ENCODE measurements at regions not wholly inside any gene's neighbourhood (a gene's known extent, or its start where the extent isn't known, plus 50 kb on each side); places are given as distances from the start of the nearest gene placed in this dataset.
"Not testable (repeated sequence)": the region's sequence is repeated elsewhere in the genome, so short reads cannot be mapped to it uniquely, and the experiment has no call there.

DNA sequence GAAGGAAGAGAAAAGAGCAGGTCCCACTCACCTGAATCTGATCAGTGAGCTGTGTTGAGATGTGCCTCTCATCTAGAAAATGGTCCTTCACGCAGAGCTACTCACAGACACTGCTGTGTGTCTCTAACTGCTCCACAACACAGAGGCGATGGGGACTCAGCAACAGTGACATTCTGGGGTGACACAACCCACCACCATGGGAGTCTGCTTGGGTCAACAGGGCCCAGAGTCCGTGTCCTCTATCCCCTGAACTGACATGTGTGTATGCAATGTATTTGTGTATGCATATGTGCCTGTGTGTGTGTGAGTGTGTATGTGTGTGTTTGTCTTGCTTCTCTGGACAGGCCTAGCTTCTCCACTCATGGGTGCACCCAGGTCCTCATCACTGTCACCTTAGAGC is 1154.8 kb upstream of the TPTE start:
- TF ChIP-seq, protein P1, sequence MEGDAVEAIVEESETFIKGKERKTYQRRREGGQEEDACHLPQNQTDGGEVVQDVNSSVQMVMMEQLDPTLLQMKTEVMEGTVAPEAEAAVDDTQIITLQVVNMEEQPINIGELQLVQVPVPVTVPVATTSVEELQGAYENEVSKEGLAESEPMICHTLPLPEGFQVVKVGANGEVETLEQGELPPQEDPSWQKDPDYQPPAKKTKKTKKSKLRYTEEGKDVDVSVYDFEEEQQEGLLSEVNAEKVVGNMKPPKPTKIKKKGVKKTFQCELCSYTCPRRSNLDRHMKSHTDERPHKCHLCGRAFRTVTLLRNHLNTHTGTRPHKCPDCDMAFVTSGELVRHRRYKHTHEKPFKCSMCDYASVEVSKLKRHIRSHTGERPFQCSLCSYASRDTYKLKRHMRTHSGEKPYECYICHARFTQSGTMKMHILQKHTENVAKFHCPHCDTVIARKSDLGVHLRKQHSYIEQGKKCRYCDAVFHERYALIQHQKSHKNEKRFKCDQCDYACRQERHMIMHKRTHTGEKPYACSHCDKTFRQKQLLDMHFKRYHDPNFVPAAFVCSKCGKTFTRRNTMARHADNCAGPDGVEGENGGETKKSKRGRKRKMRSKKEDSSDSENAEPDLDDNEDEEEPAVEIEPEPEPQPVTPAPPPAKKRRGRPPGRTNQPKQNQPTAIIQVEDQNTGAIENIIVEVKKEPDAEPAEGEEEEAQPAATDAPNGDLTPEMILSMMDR (IDR thresholded peaks at IDR 0.05): not testable (repeated sequence)
- not testable (repeated sequence) for TF ChIP-seq POLR2AphosphoS5, POLR2A (IDR thresholded peaks at IDR 0.05)
